Left lung (tissue), 4 donors: ENCODE measurements at regions not wholly inside any gene's neighbourhood (a gene's known extent, or its start where the extent isn't known, plus 50 kb on each side); places are given as distances from the start of the nearest gene placed in this dataset.

Source experiments
- ATAC-seq: fragments of 200-7000 bp; cut with Tn5 transposase; one replicate; pipeline ENCODE4 v1.9.1; 2020; ENCODE audit warnings: moderate library complexity
- DNase-seq, 4 donors: peaks; one replicate each; pipeline ENCODE4 v3.0.0-alpha.2; 2013 to 2020
- H3K27ac ChIP-seq, 2 donors: fragments of 200-600 bp; sonication (generic) in 1 of 2; one replicate each; pipeline versions ENCODE4 v1.5.0 to v1.8.0; 2020 to 2021
- H3K27me3 ChIP-seq, 2 donors: fragments of 200-600 bp; sonication (generic) in 1 of 2; one replicate each; pipeline versions ENCODE4 v1.5.0 to v1.8.0; 2020 to 2021
- H3K36me3 ChIP-seq, 2 donors: fragments of 200-600 bp; sonication (generic) in 1 of 2; one replicate each; pipeline versions ENCODE4 v1.5.0 to v1.8.0; 2020 to 2021
- H3K4me1 ChIP-seq, 2 donors: fragments of 200-600 bp; one replicate each; pipeline ENCODE4 v1.8.0; 2021
- H3K4me3 ChIP-seq, 2 donors: fragments of 200-600 bp; sonication (generic) in 1 of 2; one replicate each; pipeline versions ENCODE4 v1.5.0 to v1.8.0; 2020 to 2021; ENCODE audit warnings: mild to moderate bottlenecking in 1 of 2
- H3K9me3 ChIP-seq, 2 donors: fragments of 200-600 bp; sonication (generic) in 1 of 2; one replicate each; pipeline versions ENCODE4 v1.5.0 to v1.8.0; 2020 to 2021
- intact Hi-C, 2 donors: fragments of 100-400 bp; cut with DNase I; formaldehyde crosslinking; loops; one replicate each; pipeline versions ENCODE4 v1.11.2 to v1.14.2; 2022
- TF ChIP-seq, protein P1 (sequence below), 2 donors: fragments of 200-600 bp; sonication (generic) in 1 of 2; IDR thresholded peaks; one replicate each; pipeline versions ENCODE4 v1.5.0 to v1.8.0; 2021; ENCODE audit warnings: antibody characterized with exemption in 2 of 2
- donor health status: DM: no; HTN: yes; CAD: no.
- donor health status: DM: no; HTN: no; CAD: no.

DNA sequence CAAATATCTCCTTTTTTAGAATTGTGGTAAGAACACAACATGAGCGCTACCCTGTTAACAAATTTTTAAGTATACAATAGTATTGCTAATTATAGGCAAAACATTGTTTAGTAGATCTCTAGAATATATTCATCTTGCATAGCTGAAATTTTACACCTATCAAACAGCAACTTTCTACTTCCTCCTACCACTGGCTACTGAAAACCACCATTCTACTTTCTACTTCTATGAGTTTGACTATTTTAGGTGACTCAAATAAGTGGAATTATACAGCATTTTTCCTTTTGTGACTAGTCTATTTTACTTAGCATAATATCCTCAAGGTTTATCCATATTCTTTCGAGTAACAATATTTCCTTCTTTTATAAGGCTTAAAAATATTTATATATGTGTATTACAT is 128.4 kb downstream of the FAM76B start:
- TF ChIP-seq, protein P1, sequence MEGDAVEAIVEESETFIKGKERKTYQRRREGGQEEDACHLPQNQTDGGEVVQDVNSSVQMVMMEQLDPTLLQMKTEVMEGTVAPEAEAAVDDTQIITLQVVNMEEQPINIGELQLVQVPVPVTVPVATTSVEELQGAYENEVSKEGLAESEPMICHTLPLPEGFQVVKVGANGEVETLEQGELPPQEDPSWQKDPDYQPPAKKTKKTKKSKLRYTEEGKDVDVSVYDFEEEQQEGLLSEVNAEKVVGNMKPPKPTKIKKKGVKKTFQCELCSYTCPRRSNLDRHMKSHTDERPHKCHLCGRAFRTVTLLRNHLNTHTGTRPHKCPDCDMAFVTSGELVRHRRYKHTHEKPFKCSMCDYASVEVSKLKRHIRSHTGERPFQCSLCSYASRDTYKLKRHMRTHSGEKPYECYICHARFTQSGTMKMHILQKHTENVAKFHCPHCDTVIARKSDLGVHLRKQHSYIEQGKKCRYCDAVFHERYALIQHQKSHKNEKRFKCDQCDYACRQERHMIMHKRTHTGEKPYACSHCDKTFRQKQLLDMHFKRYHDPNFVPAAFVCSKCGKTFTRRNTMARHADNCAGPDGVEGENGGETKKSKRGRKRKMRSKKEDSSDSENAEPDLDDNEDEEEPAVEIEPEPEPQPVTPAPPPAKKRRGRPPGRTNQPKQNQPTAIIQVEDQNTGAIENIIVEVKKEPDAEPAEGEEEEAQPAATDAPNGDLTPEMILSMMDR (IDR thresholded peaks at IDR 0.05), result no peak

DNA sequence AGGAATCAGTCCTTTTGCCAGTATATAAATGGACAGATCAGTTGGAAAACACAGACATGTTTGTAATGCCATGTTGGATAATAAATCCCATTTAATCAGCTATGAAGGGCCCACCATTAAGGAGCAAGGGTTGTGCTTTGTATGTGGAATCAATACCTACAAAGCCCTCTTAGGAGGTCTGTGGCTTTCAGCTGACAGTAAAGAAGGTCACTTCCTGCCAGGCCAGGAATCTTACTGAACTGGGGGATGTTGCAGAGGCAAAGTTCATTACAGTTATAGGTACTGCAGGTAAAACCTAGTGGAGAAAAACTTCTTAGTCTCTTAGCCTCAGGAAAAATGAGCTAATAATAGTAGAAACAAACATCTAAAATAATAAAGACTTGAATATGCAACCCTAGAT is 129.5 kb downstream of the FAM76B start:
- H3K27ac ChIP-seq, result no peak overlapping the region
- no peaks in the 10 kb centered on the region for H3K27me3 ChIP-seq
- no peak overlapping the region for H3K4me3 ChIP-seq
- no peaks in the 10 kb centered on the region for H3K36me3 ChIP-seq
- no peaks in the 10 kb centered on the region for H3K4me1 ChIP-seq
- DNase-seq (no peak), ATAC-seq (no peak)
- TF ChIP-seq, protein P1 (IDR thresholded peaks at IDR 0.05), result no peak
- H3K9me3 ChIP-seq, result peaks cover 0 to 5% of the 10 kb centered on the region in 2 donors
- intact Hi-C loops, result no loop called here

More for the DNA sequence above, 128.4 kb downstream of the FAM76B start:
- H3K36me3 ChIP-seq, result no peaks in the 10 kb centered on the region
- peaks cover 0 to 5% of the 10 kb centered on the region in 2 donors for H3K9me3 ChIP-seq
- no peaks in the 10 kb centered on the region for H3K27me3 ChIP-seq
- ATAC-seq (no peak), DNase-seq (no peak)
- H3K4me1 ChIP-seq, result no peaks in the 10 kb centered on the region
- H3K4me3 ChIP-seq, result no peak overlapping the region
- no peak overlapping the region for H3K27ac ChIP-seq
- intact Hi-C loops, result no loop called here

DNA sequence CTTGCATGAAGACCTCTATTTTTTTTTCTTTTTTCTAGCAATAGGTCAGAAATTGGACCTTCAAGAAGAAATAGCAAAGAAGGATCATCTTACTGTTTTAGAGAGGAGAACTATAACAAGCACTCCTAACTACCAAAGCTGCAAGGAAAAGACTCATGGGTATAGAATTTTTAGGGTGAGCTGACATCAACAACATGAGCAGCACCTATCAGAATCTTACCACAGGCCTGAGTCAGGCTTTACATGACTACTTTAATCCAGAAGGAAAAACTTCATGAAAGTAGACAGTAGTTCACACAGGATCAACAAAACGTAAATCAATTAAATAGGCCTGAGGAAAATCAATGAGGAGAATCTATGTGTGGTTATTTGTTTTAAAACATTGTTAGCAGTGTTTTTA is 130.5 kb downstream of the FAM76B start:
- DNase-seq, result no peak
- ATAC-seq, result no peak
- H3K4me1 ChIP-seq, result no peaks in the 10 kb centered on the region
- intact Hi-C loops, result no loop called here
- no peaks in the 10 kb centered on the region for H3K36me3 ChIP-seq
- no peak overlapping the region for H3K27ac ChIP-seq
- H3K9me3 ChIP-seq, result peaks cover 0 to 5% of the 10 kb centered on the region in 2 donors
- TF ChIP-seq, protein P1 (IDR thresholded peaks at IDR 0.05), result no peak
- H3K27me3 ChIP-seq, result no peaks in the 10 kb centered on the region
- no peak overlapping the region for H3K4me3 ChIP-seq

DNA sequence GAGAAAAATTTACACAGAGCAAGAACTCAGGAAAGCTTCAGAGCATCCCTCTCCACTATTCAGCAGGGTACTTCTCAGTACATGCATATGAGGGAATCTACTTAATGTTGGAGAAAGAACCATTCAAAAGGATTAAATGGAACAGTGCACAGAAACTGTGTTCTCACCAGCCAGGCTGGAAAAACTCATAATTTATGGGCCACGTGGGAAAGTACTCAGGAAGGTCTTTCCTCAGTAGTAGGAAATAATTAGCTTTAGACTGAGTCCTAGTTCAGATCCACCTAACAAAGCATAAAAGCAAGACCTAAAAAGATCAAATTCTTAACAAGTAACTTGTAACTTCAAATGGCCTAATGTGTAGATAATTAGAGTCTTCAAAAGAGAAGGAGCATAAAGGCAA is 134.0 kb downstream of the FAM76B start:
- TF ChIP-seq, protein P1 (IDR thresholded peaks at IDR 0.05), result no peak
- H3K4me3 ChIP-seq, result no peak overlapping the region
- no peaks in the 10 kb centered on the region for H3K27me3 ChIP-seq
- ATAC-seq (no peak), DNase-seq (no peak)
- H3K4me1 ChIP-seq, result no peaks in the 10 kb centered on the region
- intact Hi-C loops, result no loop called here
- H3K36me3 ChIP-seq, result no peaks in the 10 kb centered on the region
- no peak overlapping the region for H3K27ac ChIP-seq
- no peaks in the 10 kb centered on the region for H3K9me3 ChIP-seq

- no peaks in the 10 kb centered on the region for H3K9me3 ChIP-seq
- no peak overlapping the region for H3K27ac ChIP-seq
- ATAC-seq (no peak), DNase-seq (no peak)
- no peaks in the 10 kb centered on the region for H3K36me3 ChIP-seq
- H3K4me1 ChIP-seq, result no peaks in the 10 kb centered on the region
- no peaks in the 10 kb centered on the region for H3K27me3 ChIP-seq
- TF ChIP-seq, protein P1 (IDR thresholded peaks at IDR 0.05), result no peak
- H3K4me3 ChIP-seq, result no peak overlapping the region
- intact Hi-C loops, result no loop called here
Observed at GRCh38 chr11:95653680-95654079, 135.9 kb downstream of the FAM76B start.
